GM12891 (cell line): ENCODE measurements at regions not wholly inside any gene's neighbourhood (a gene's known extent, or its start where the extent isn't known, plus 50 kb on each side); places are given as distances from the start of the nearest gene placed in this dataset.

Experiments used
- DNase-seq: peaks from one replicate; pipeline ENCODE4 v3.0.0; 2011; ENCODE audit warnings: low spot score; ENCODE audit not compliant: insufficient read length
- FAIRE-seq: peaks from 2 replicates; lab custom pipeline; 2011; peaks lifted over from hg19 to GRCh38; lab: Jason Lieb, UNC
- PAX5 ChIP-seq: IDR thresholded peaks from 2 replicates; pipeline ENCODE4 v1.6.1; 2011; ENCODE audit warnings: low read length, moderate library complexity, mild to moderate bottlenecking; ENCODE audit not compliant: insufficient read depth, severe bottlenecking
- POLR2A ChIP-seq: IDR thresholded peaks from 2 replicates; pipeline ENCODE4 v1.6.1; 2011; ENCODE audit warnings: low read depth, low read length, control low read depth
- POLR2AphosphoS5 ChIP-seq: IDR thresholded peaks from 2 replicates; pipeline ENCODE4 v1.6.1; 2011; ENCODE audit warnings: low read depth, low read length, control low read depth
- POU2F2 ChIP-seq: IDR thresholded peaks from 2 replicates; pipeline ENCODE4 v1.6.1; 2011; ENCODE audit warnings: low read depth, mild to moderate bottlenecking, control low read depth, low read length, moderate library complexity
- SPI1 ChIP-seq: IDR thresholded peaks from 2 replicates; pipeline ENCODE4 v1.6.1; 2011; ENCODE audit warnings: low read depth, low read length, control low read depth
- TAF1 ChIP-seq: IDR thresholded peaks from 2 replicates; pipeline ENCODE4 v1.6.1; 2011; ENCODE audit warnings: low read depth, low read length, control low read depth

- no peak for DNase-seq
- no peak for TF ChIP-seq SPI1
- no peak for TF ChIP-seq POU2F2
- no peak for TF ChIP-seq POLR2AphosphoS5
- TF ChIP-seq POLR2A, result no peak
- TF ChIP-seq PAX5, result no peak
- TF ChIP-seq TAF1, result no peak
- no peak for FAIRE-seq
These were observed 630.5 kb downstream of the ACTL7B start for GRCh38 chr9:108225149-108225800.

GRCh38 chr9:108224716-108225115 is 631.1 kb downstream of the ACTL7B start:
- FAIRE-seq, result no peak
- TF ChIP-seq POLR2AphosphoS5, result no peak
- TF ChIP-seq PAX5, result no peak
- TF ChIP-seq SPI1, result no peak
- no peak for TF ChIP-seq TAF1
- no peak for TF ChIP-seq POLR2A
- no peak for TF ChIP-seq POU2F2

GRCh38 chr9:108219664-108220063 is 636.1 kb downstream of the ACTL7B start:
- DNase-seq, result no peak
- FAIRE-seq, result no peak
- no peak for TF ChIP-seq SPI1
- no peak for TF ChIP-seq POLR2A
- no peak for TF ChIP-seq PAX5
- no peak for TF ChIP-seq POU2F2
- TF ChIP-seq POLR2AphosphoS5, result no peak
- TF ChIP-seq TAF1, result no peak

More at GRCh38 chr9:108224716-108225115, 631.1 kb downstream of the ACTL7B start:
- DNase-seq, result no peak

- no peak for DNase-seq
- FAIRE-seq, result no peak
- TF ChIP-seq TAF1 (no peak), PAX5 (no peak), SPI1 (no peak), POLR2A (no peak), POU2F2 (no peak), POLR2AphosphoS5 (no peak)
These were observed 638.1 kb downstream of the ACTL7B start for GRCh38 chr9:108217431-108218349.

- TF ChIP-seq PAX5 (no peak), SPI1 (peak; percentile 49; the same call in 1 of the 2 replicates)
- FAIRE-seq, result no peak
- no peak for DNase-seq
These were observed 642.3 kb downstream of the ACTL7B start for GRCh38 chr9:108213511-108213910.

GRCh38 chr9:108212184-108212583 is 643.6 kb downstream of the ACTL7B start:
- TF ChIP-seq PAX5, result no peak
- TF ChIP-seq POLR2AphosphoS5, result no peak
- TF ChIP-seq TAF1, result no peak
- TF ChIP-seq POLR2A, result no peak
- TF ChIP-seq POU2F2, result no peak
- TF ChIP-seq SPI1, result no peak
- FAIRE-seq (no peak), DNase-seq (no peak)

- no peak for TF ChIP-seq POLR2AphosphoS5
- no peak for TF ChIP-seq PAX5
- TF ChIP-seq POU2F2, result no peak
- no peak for TF ChIP-seq TAF1
- TF ChIP-seq SPI1, result no peak
- TF ChIP-seq POLR2A, result no peak
- DNase-seq (no peak), FAIRE-seq (no peak)
These were observed 644.3 kb downstream of the ACTL7B start for GRCh38 chr9:108211411-108211955.

GRCh38 chr9:108209132-108209685 is 646.6 kb downstream of the ACTL7B start:
- no peak for FAIRE-seq
- no peak for DNase-seq
- TF ChIP-seq SPI1 (no peak), POU2F2 (no peak), POLR2A (no peak), PAX5 (no peak), TAF1 (no peak), POLR2AphosphoS5 (no peak)

- no peak for DNase-seq
- FAIRE-seq, result no peak
- no peak for TF ChIP-seq SPI1
- TF ChIP-seq POLR2A, result no peak
- TF ChIP-seq PAX5, result no peak
These were observed 648.1 kb downstream of the ACTL7B start for GRCh38 chr9:108207561-108208165.

- FAIRE-seq, result no peak
- no peak for TF ChIP-seq PAX5
- TF ChIP-seq TAF1, result no peak
- no peak for TF ChIP-seq POU2F2
- TF ChIP-seq POLR2A, result no peak
These were observed 650.5 kb downstream of the ACTL7B start for GRCh38 chr9:108205276-108205675.

More at GRCh38 chr9:108205276-108205675, 650.5 kb downstream of the ACTL7B start:
- no peak for DNase-seq
